Suprapubic skin (tissue), 4 donors: ENCODE measurements at regions not wholly inside any gene's neighbourhood (a gene's known extent, or its start where the extent isn't known, plus 50 kb on each side); places are given as distances from the start of the nearest gene placed in this dataset.

Source experiments
- DNase-seq, 2 donors: peaks; one replicate each; pipeline ENCODE4 v3.0.0-alpha.2; 2019; ENCODE audit warnings: low spot score in 2 of 2
- H3K27ac ChIP-seq: fragments of 200-600 bp; sonication (generic); one replicate; pipeline ENCODE4 v1.5.1; 2019
- H3K27me3 ChIP-seq: fragments of 200-600 bp; sonication (generic); one replicate; pipeline ENCODE4 v1.5.1; 2019
- H3K36me3 ChIP-seq: fragments of 200-600 bp; sonication (generic); one replicate; pipeline ENCODE4 v1.5.1; 2019
- H3K4me1 ChIP-seq: fragments of 200-600 bp; sonication (generic); one replicate; pipeline ENCODE4 v1.5.1; 2019
- H3K4me3 ChIP-seq: fragments of 200-600 bp; sonication (generic); one replicate; pipeline ENCODE4 v1.5.1; 2019; ENCODE audit warnings: mild to moderate bottlenecking
- H3K9me3 ChIP-seq: fragments of 200-600 bp; sonication (generic); one replicate; pipeline ENCODE4 v1.5.1; 2019
- EP300 ChIP-seq: sonication (generic); formaldehyde crosslinking; IDR thresholded peaks from one replicate; pipeline ENCODE4 v1.6.1; 2017; ENCODE audit warnings: antibody characterized with exemption
- POLR2A ChIP-seq, 2 donors: fragments of 450-650 bp; IDR thresholded peaks; one replicate each; pipeline ENCODE4 v1.6.1; 2017; ENCODE audit warnings: antibody characterized with exemption in 2 of 2, mild to moderate bottlenecking in 2 of 2, moderate library complexity in 2 of 2
- POLR2AphosphoS5 ChIP-seq, 3 donors: sonication (generic); formaldehyde crosslinking; IDR thresholded peaks; one replicate each; pipeline ENCODE4 v1.6.1; 2017; ENCODE audit warnings: antibody characterized with exemption in 3 of 3
- WGBS: methylation state at CpG from one replicate; pipeline ENCODE4 v1.1.5; 2018; 5-methylcytosine and 5-hydroxymethylcytosine counted together
- TF ChIP-seq, protein P1 (sequence below), 2 donors: fragments of 200-600 bp in 1 of 2; fragments of 450-650 bp in 1 of 2; sonication (generic) in 1 of 2; IDR thresholded peaks; one replicate each; pipeline ENCODE4 v1.5.1; 2016 to 2019; ENCODE audit warnings: antibody characterized with exemption in 2 of 2, mild to moderate bottlenecking in 1 of 2, moderate library complexity in 1 of 2

GRCh38 chr3:72280876-72281275, 495.9 kb upstream of the PROK2 start:
- Histone ChIP-seq H3K36me3 (no peaks in the 10 kb centered on the region), H3K9me3 (no peaks in the 10 kb centered on the region), H3K27ac (no peak overlapping the region), H3K4me3 (no peak overlapping the region), H3K27me3 (no peaks in the 10 kb centered on the region), H3K4me1 (peaks cover 5% of the 10 kb centered on the region)
- 74% methylated on average over 6 of the region's 6 CpGs for WGBS
- DNase-seq = no peak
- no peak for TF ChIP-seq EP300
- no peak for TF ChIP-seq POLR2A (IDR thresholded peaks at IDR 0.05)
- TF ChIP-seq POLR2AphosphoS5 (IDR thresholded peaks at IDR 0.05) = no peak

DNA sequence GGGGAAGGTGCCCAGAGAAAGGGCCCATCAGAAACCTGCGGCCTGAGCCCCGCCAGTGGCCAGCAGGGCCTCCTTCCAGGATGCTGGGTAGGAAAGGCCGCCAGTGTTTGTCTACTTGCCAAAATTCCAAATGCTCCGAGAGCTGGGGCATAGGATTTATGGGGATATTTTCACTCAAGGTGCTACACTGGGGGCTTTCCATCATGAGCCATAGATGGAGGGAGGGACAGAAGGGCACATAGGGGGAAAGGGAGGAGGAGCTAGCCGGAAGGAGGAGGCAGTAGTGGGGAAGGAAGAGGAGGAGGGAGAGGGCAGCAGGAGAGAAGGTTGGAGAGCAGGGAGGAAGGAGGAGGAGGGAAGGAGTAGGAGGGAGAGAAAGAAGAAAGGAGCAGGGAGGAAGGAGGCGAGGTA, 494.7 kb upstream of the PROK2 start:
- WGBS = 63% methylated on average over 6 of the region's 6 CpGs
- no peak overlapping the region for H3K27ac ChIP-seq
- H3K27me3 ChIP-seq = no peaks in the 10 kb centered on the region
- no peaks in the 10 kb centered on the region for H3K36me3 ChIP-seq
- peaks cover 14% of the 10 kb centered on the region for H3K4me1 ChIP-seq
- H3K9me3 ChIP-seq = no peaks in the 10 kb centered on the region
- no peak for DNase-seq
- no peak overlapping the region for H3K4me3 ChIP-seq
- TF ChIP-seq, protein P1, sequence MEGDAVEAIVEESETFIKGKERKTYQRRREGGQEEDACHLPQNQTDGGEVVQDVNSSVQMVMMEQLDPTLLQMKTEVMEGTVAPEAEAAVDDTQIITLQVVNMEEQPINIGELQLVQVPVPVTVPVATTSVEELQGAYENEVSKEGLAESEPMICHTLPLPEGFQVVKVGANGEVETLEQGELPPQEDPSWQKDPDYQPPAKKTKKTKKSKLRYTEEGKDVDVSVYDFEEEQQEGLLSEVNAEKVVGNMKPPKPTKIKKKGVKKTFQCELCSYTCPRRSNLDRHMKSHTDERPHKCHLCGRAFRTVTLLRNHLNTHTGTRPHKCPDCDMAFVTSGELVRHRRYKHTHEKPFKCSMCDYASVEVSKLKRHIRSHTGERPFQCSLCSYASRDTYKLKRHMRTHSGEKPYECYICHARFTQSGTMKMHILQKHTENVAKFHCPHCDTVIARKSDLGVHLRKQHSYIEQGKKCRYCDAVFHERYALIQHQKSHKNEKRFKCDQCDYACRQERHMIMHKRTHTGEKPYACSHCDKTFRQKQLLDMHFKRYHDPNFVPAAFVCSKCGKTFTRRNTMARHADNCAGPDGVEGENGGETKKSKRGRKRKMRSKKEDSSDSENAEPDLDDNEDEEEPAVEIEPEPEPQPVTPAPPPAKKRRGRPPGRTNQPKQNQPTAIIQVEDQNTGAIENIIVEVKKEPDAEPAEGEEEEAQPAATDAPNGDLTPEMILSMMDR (IDR thresholded peaks at IDR 0.05) = no peak
- TF ChIP-seq POLR2A (IDR thresholded peaks at IDR 0.05) (no peak), EP300 (no peak), POLR2AphosphoS5 (IDR thresholded peaks at IDR 0.05) (no peak)

GRCh38 chr3:72279068-72279604, 494.2 kb upstream of the PROK2 start:
- Histone ChIP-seq H3K27me3 (no peaks in the 10 kb centered on the region), H3K4me3 (no peak overlapping the region), H3K27ac (no peak overlapping the region), H3K36me3 (no peaks in the 10 kb centered on the region), H3K4me1 (peaks cover 19% of the 10 kb centered on the region), H3K9me3 (no peaks in the 10 kb centered on the region)
- 69% methylated on average over 3 of the region's 3 CpGs for WGBS
- DNase-seq = no peak
- TF ChIP-seq EP300 (no peak), POLR2A (IDR thresholded peaks at IDR 0.05) (no peak), POLR2AphosphoS5 (IDR thresholded peaks at IDR 0.05) (no peak)
- TF ChIP-seq, protein P1 (IDR thresholded peaks at IDR 0.05) = no peak

DNA sequence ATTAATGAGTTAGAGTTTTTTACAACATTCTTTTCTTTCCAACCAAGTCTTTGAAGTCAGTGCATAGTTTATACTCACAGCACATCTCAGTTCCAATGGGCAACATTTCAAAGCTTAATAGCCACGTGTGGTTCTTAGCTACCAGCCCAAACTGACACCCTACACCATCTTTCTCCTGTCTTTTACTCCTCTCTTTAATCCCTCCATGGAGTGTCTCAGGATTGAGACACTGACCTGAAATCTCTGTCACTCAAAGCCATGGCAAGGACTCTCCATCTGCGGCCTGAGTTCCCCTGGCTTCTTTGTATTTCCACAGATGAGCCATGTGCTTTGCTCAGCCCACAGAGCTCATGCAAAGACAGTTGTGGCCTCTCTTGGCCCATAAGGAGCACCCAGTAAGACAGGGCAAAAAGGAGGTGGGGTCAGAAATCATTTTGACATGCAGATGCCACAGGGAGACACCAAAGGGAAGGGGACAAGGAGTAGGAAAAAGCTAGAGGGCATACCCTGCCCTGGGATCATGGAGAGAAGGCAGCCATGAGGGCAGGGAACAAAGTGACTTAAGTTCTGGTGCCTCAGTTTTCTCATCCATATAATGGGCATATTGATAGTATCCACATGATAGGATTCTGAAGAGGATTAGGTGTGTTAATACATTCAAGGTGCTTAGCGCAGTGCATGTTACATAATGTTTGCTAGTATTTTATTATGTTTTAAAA, 493.6 kb upstream of the PROK2 start:
- H3K27me3 ChIP-seq = no peaks in the 10 kb centered on the region
- WGBS = 75% methylated on average over 3 of the region's 3 CpGs
- no peak for DNase-seq
- H3K27ac ChIP-seq = no peak overlapping the region
- TF ChIP-seq POLR2AphosphoS5 (IDR thresholded peaks at IDR 0.05) (no peak), EP300 (no peak), POLR2A (IDR thresholded peaks at IDR 0.05) (no peak)
- TF ChIP-seq, protein P1 (IDR thresholded peaks at IDR 0.05) = no peak
- H3K9me3 ChIP-seq = no peaks in the 10 kb centered on the region
- no peak overlapping the region for H3K4me3 ChIP-seq
- H3K36me3 ChIP-seq = no peaks in the 10 kb centered on the region
- peaks cover 25% of the 10 kb centered on the region for H3K4me1 ChIP-seq

DNA sequence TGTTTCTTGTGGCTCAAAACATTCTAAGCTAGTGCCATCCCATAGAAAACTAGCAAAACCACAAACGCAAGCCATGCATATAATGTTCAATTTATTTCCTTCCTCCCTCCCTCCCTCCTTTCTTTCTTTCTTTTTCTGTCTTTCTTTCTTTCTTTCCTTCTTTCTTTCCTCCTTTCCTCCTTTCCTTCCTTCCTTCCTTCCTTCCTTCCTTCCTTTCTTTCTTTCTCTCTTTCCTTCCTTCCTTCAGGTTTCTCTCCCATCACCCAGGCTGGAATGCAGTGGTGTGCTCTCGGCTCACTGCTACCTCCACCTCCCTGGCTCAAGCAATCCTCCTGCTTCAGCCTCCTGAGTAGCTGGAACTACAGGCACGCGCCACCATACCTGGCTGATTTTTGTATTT, 492.8 kb upstream of the PROK2 start:
- no peaks in the 10 kb centered on the region for H3K36me3 ChIP-seq
- TF ChIP-seq, protein P1 (IDR thresholded peaks at IDR 0.05) = no peak
- no peak for TF ChIP-seq POLR2A (IDR thresholded peaks at IDR 0.05)
- TF ChIP-seq POLR2AphosphoS5 (IDR thresholded peaks at IDR 0.05) = no peak
- TF ChIP-seq EP300 = no peak
- H3K9me3 ChIP-seq = no peaks in the 10 kb centered on the region
- H3K27me3 ChIP-seq = no peaks in the 10 kb centered on the region
- peaks cover 30% of the 10 kb centered on the region for H3K4me1 ChIP-seq
- 98% methylated on average over 4 of the region's 4 CpGs for WGBS
- H3K27ac ChIP-seq = no peak overlapping the region
- H3K4me3 ChIP-seq = no peak overlapping the region
- no peak for DNase-seq
